Upper lobe of left lung (tissue), 6 donors: ENCODE measurements at regions not wholly inside any gene's neighbourhood (a gene's known extent, or its start where the extent isn't known, plus 50 kb on each side); places are given as distances from the start of the nearest gene placed in this dataset.

Experiments used
- ATAC-seq, 2 donors: fragments of 200-7000 bp; cut with Tn5 transposase; one replicate each; pipeline ENCODE4 v1.9.1; 2022; ENCODE audit warnings: mild to moderate bottlenecking in 2 of 2, moderate library complexity in 2 of 2; ENCODE audit not compliant: low FRiP score in 2 of 2
- DNase-seq, 2 donors: peaks; one replicate each; pipeline ENCODE4 v3.0.0-alpha.2; 2019 to 2020
- H3K27ac ChIP-seq, 4 donors: fragments of 200-600 bp; sonication (generic); one replicate each; pipeline ENCODE4 v1.5.1; 2016 to 2019
- H3K27me3 ChIP-seq, 4 donors: fragments of 200-600 bp; sonication (generic); one replicate each; pipeline ENCODE4 v1.5.1; 2017 to 2019
- H3K36me3 ChIP-seq, 4 donors: fragments of 200-600 bp; sonication (generic); one replicate each; pipeline ENCODE4 v1.5.1; 2016 to 2019
- H3K4me1 ChIP-seq, 4 donors: fragments of 200-600 bp; sonication (generic); one replicate each; pipeline ENCODE4 v1.5.1; 2018 to 2019
- H3K4me3 ChIP-seq, 4 donors: fragments of 200-600 bp; sonication (generic); one replicate each; pipeline ENCODE4 v1.5.1; 2017 to 2019; ENCODE audit warnings: mild to moderate bottlenecking in 2 of 4, moderate library complexity in 1 of 4
- H3K9me3 ChIP-seq, 4 donors: fragments of 200-600 bp; sonication (generic); one replicate each; pipeline ENCODE4 v1.5.1; 2018 to 2019
- CTCF ChIP-seq, 6 experiments: fragments of 450-650 bp in 4 of 6; fragments of 200-600 bp in 2 of 6; sonication (generic) in 2 of 6; IDR thresholded peaks; one replicate each; pipeline ENCODE4 v1.5.1; 2016 to 2019; ENCODE audit warnings: antibody characterized with exemption in 6 of 6
- EP300 ChIP-seq, 4 donors: sonication (generic); formaldehyde crosslinking; IDR thresholded peaks; one replicate each; pipeline ENCODE4 v1.5.1; 2017; ENCODE audit warnings: antibody characterized with exemption in 4 of 4, control low read depth in 2 of 4
- POLR2A ChIP-seq, 4 donors: fragments of 450-650 bp; IDR thresholded peaks; one replicate each; pipeline ENCODE4 v1.5.1; 2016 to 2017; ENCODE audit warnings: antibody characterized with exemption in 4 of 4, mild to moderate bottlenecking in 2 of 4
- POLR2AphosphoS5 ChIP-seq, 2 donors: sonication (generic); formaldehyde crosslinking; IDR thresholded peaks; one replicate each; pipeline ENCODE4 v1.5.1; 2017; ENCODE audit warnings: antibody characterized with exemption in 2 of 2
- WGBS, 2 donors: methylation state at CpG; one replicate each; pipeline ENCODE4 v1.1.5; 2017 to 2018; 5-methylcytosine and 5-hydroxymethylcytosine counted together
- donor health status: DM: no; HTN: no; CAD: no; lungs with moderate emphysema.
- donor health status: DM: no; HTN: yes; CAD: no; lungs with severe emphysema.

GRCh38 chr3:44128057-44128775, 113.5 kb upstream of the TOPAZ1 start:
- no peak for TF ChIP-seq POLR2AphosphoS5 (IDR thresholded peaks at IDR 0.05)
- no peak for TF ChIP-seq EP300 (IDR thresholded peaks at IDR 0.05)
- TF ChIP-seq POLR2A (IDR thresholded peaks at IDR 0.05): no peak
- no peak for TF ChIP-seq CTCF (IDR thresholded peaks at IDR 0.05)
- no peak overlapping the region for H3K27ac ChIP-seq
- 69 to 78% methylated on average over 3 to 7 of the region's 7 CpGs for WGBS, 2 donors
- H3K9me3 ChIP-seq: no peaks in the 10 kb centered on the region
- no peak for DNase-seq
- H3K4me3 ChIP-seq: no peak overlapping the region
- no peaks in the 10 kb centered on the region for H3K36me3 ChIP-seq
- no peak for ATAC-seq
- no peaks in the 10 kb centered on the region for H3K4me1 ChIP-seq
- H3K27me3 ChIP-seq: no peaks in the 10 kb centered on the region

- no peak for ATAC-seq
- no peak overlapping the region for H3K27ac ChIP-seq
- no peak for TF ChIP-seq EP300 (IDR thresholded peaks at IDR 0.05)
- no peak for TF ChIP-seq POLR2AphosphoS5 (IDR thresholded peaks at IDR 0.05)
- no peak for TF ChIP-seq POLR2A (IDR thresholded peaks at IDR 0.05)
- TF ChIP-seq CTCF (IDR thresholded peaks at IDR 0.05): no peak
- H3K9me3 ChIP-seq: no peaks in the 10 kb centered on the region
- H3K4me1 ChIP-seq: no peaks in the 10 kb centered on the region
- H3K4me3 ChIP-seq: no peak overlapping the region
- H3K36me3 ChIP-seq: no peaks in the 10 kb centered on the region
- DNase-seq: no peak
- no peaks in the 10 kb centered on the region for H3K27me3 ChIP-seq
- WGBS, 2 donors: 70 to 90% methylated on average over 2 to 4 of the region's 4 CpGs
Measured at GRCh38 chr3:44130249-44130648, 111.4 kb upstream of the TOPAZ1 start.

GRCh38 chr3:44132061-44132460, 109.6 kb upstream of the TOPAZ1 start:
- no peak overlapping the region for H3K4me3 ChIP-seq
- no peak overlapping the region for H3K27ac ChIP-seq
- no peaks in the 10 kb centered on the region for H3K36me3 ChIP-seq
- DNase-seq: no peak
- H3K4me1 ChIP-seq: no peaks in the 10 kb centered on the region
- 91 to 93% methylated on average over 4 of the region's 4 CpGs for WGBS, 2 donors
- H3K9me3 ChIP-seq: no peaks in the 10 kb centered on the region
- H3K27me3 ChIP-seq: no peaks in the 10 kb centered on the region
- no peak for ATAC-seq
- TF ChIP-seq POLR2A (IDR thresholded peaks at IDR 0.05) (no peak), CTCF (IDR thresholded peaks at IDR 0.05) (no peak), EP300 (IDR thresholded peaks at IDR 0.05) (no peak), POLR2AphosphoS5 (IDR thresholded peaks at IDR 0.05) (no peak)

- no peaks in the 10 kb centered on the region for H3K9me3 ChIP-seq
- TF ChIP-seq POLR2A (IDR thresholded peaks at IDR 0.05): no peak
- no peak for TF ChIP-seq POLR2AphosphoS5 (IDR thresholded peaks at IDR 0.05)
- TF ChIP-seq EP300 (IDR thresholded peaks at IDR 0.05): no peak
- TF ChIP-seq CTCF (IDR thresholded peaks at IDR 0.05): no peak
- H3K4me1 ChIP-seq: no peaks in the 10 kb centered on the region
- no peak for DNase-seq
- no peaks in the 10 kb centered on the region for H3K27me3 ChIP-seq
- 84 to 86% methylated on average over 7 of the region's 7 CpGs for WGBS, 2 donors
- H3K36me3 ChIP-seq: no peaks in the 10 kb centered on the region
- H3K4me3 ChIP-seq: no peak overlapping the region
- no peak overlapping the region for H3K27ac ChIP-seq
- ATAC-seq: no peak
Measured at GRCh38 chr3:44132593-44132992, 109.1 kb upstream of the TOPAZ1 start.

GRCh38 chr3:44136421-44136820, 105.3 kb upstream of the TOPAZ1 start:
- no peaks in the 10 kb centered on the region for H3K27me3 ChIP-seq
- WGBS, 2 donors: 55 to 60% methylated on average over 5 of the region's 5 CpGs
- no peak for ATAC-seq
- H3K27ac ChIP-seq: no peak overlapping the region
- TF ChIP-seq EP300 (IDR thresholded peaks at IDR 0.05) (no peak), POLR2A (IDR thresholded peaks at IDR 0.05) (no peak)
- no peaks in the 10 kb centered on the region for H3K4me1 ChIP-seq
- H3K36me3 ChIP-seq: no peaks in the 10 kb centered on the region
- H3K4me3 ChIP-seq: no peak overlapping the region
- DNase-seq: no peak
- H3K9me3 ChIP-seq: no peaks in the 10 kb centered on the region
